NCI-H2081 (cell line): ENCODE measurements at regions not wholly inside any gene's neighbourhood (a gene's known extent, or its start where the extent isn't known, plus 50 kb on each side); places are given as distances from the start of the nearest gene placed in this dataset.

ENCODE experiments used
- DNase-seq, 2 experiments: peaks; one replicate each; lab custom pipeline; 2025; lab: John Stamatoyannopoulos, UW

- DNase-seq, result no peak
Measured at GRCh38 chr18:28973324-28973723, 796.4 kb upstream of the CDH2 start.

GRCh38 chr18:28972333-28972907 is 795.5 kb upstream of the CDH2 start:
- no peak for DNase-seq

- DNase-seq, result no peak
Measured at GRCh38 chr18:28963481-28963880, 786.6 kb upstream of the CDH2 start.

- DNase-seq, result peak; percentile 56 to 71
Measured at GRCh38 chr18:28961669-28962228, 784.8 kb upstream of the CDH2 start.

GRCh38 chr18:28960146-28960545 is 783.2 kb upstream of the CDH2 start:
- DNase-seq, result no peak

- no peak for DNase-seq
Measured at GRCh38 chr18:28952339-28952738, 775.4 kb upstream of the CDH2 start.

GRCh38 chr18:28947900-28948299 is 771.0 kb upstream of the CDH2 start:
- DNase-seq, result no peak

- no peak for DNase-seq
Measured at GRCh38 chr18:28946471-28946870, 769.5 kb upstream of the CDH2 start.

GRCh38 chr18:28922936-28923335 is 746.0 kb upstream of the CDH2 start:
- no peak for DNase-seq

GRCh38 chr18:28916456-28916855 is 739.5 kb upstream of the CDH2 start:
- DNase-seq, result no peak

GRCh38 chr18:28905509-28905908 is 728.6 kb upstream of the CDH2 start:
- no peak for DNase-seq

- no peak for DNase-seq
Measured at GRCh38 chr18:28904789-28905364, 727.9 kb upstream of the CDH2 start.

GRCh38 chr18:28903306-28903705 is 726.4 kb upstream of the CDH2 start:
- no peak for DNase-seq

- DNase-seq, result no peak
Measured at GRCh38 chr18:28890791-28891190, 713.9 kb upstream of the CDH2 start.

- DNase-seq, result no peak
Measured at GRCh38 chr18:28884304-28884703, 707.4 kb upstream of the CDH2 start.

- no peak for DNase-seq
Measured at GRCh38 chr18:28880856-28881255, 703.9 kb upstream of the CDH2 start.

GRCh38 chr18:28875059-28875458 is 698.1 kb upstream of the CDH2 start:
- no peak for DNase-seq

GRCh38 chr18:28863396-28863795 is 686.5 kb upstream of the CDH2 start:
- DNase-seq, result no peak

- no peak for DNase-seq
Measured at GRCh38 chr18:28858248-28858647, 681.3 kb upstream of the CDH2 start.

- DNase-seq, result no peak
Measured at GRCh38 chr18:28855989-28856388, 679.1 kb upstream of the CDH2 start.

GRCh38 chr18:28855524-28855923 is 678.6 kb upstream of the CDH2 start:
- no peak for DNase-seq

- DNase-seq, result no peak
Measured at GRCh38 chr18:28854964-28855363, 678.0 kb upstream of the CDH2 start.

- no peak for DNase-seq
Measured at GRCh38 chr18:28846958-28847357, 670.0 kb upstream of the CDH2 start.

- no peak for DNase-seq
Measured at GRCh38 chr18:28837100-28837499, 660.2 kb upstream of the CDH2 start.
